ENCODE measurements at regions not wholly inside any gene's neighbourhood (a gene's known extent, or its start where the extent isn't known, plus 50 kb on each side); places are given as distances from the start of the nearest gene placed in this dataset.

- Histone ChIP-seq H3K4me1 (no peaks in the 10 kb centered on the region), H3K36me3 (no peaks in the 10 kb centered on the region), H3K9me3 (no peaks in the 10 kb centered on the region), H3K4me3 (no peak overlapping the region), H3K27me3 (no peaks in the 10 kb centered on the region), H3K27ac (no peak overlapping the region)
- no peak for DNase-seq
- TF ChIP-seq POLR2A (IDR thresholded peaks at IDR 0.05) (no peak), POLR2AphosphoS5 (IDR thresholded peaks at IDR 0.05) (no peak), EP300 (IDR thresholded peaks at IDR 0.05) (no peak), CTCF (IDR thresholded peaks at IDR 0.05) (no peak)
- intact Hi-C loops (cut with DNase I) = no loop called here
- WGBS, 2 donors = 79 to 82% methylated on average over 13 of the region's 13 CpGs
These were observed 68.4 kb downstream of the GGTLC2 start for GRCh38 chr22:22712666-22713365.

DNA sequence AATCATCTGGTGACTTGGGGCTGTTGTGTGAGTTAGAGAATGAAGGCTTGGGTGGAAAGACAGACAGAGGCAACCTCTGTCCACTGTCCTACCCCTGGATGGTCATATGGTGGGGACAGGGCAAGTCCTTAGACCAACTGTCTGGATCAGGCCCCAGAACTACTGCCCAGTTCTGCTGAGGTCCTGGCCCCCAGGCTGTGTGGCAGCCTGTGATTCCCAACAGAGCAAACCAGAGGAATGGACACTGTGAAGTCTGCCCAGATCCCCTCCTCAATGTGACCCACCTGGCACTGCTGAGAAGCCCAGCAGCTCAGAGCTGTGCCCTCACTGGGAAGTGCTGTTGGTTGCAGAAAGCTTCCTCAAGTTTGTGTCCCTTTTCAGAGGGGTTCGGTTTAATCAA is 69.0 kb downstream of the GGTLC2 start:
- no peaks in the 10 kb centered on the region for H3K27me3 ChIP-seq
- 93 to 95% methylated on average over 1 of the region's 1 CpG for WGBS, 2 donors
- intact Hi-C loops (cut with DNase I) = no loop called here
- no peak overlapping the region for H3K27ac ChIP-seq
- no peaks in the 10 kb centered on the region for H3K9me3 ChIP-seq
- H3K4me1 ChIP-seq = no peaks in the 10 kb centered on the region
- H3K36me3 ChIP-seq = no peaks in the 10 kb centered on the region
- H3K4me3 ChIP-seq = no peak overlapping the region
- DNase-seq = no peak
- TF ChIP-seq POLR2AphosphoS5 (IDR thresholded peaks at IDR 0.05) (no peak), CTCF (IDR thresholded peaks at IDR 0.05) (no peak), POLR2A (IDR thresholded peaks at IDR 0.05) (no peak), EP300 (IDR thresholded peaks at IDR 0.05) (no peak)

- no peak overlapping the region for H3K27ac ChIP-seq
- H3K4me3 ChIP-seq = no peak overlapping the region
- no peaks in the 10 kb centered on the region for H3K27me3 ChIP-seq
- no peaks in the 10 kb centered on the region for H3K36me3 ChIP-seq
- H3K9me3 ChIP-seq = no peaks in the 10 kb centered on the region
- intact Hi-C loops (cut with DNase I) = no loop called here
- TF ChIP-seq CTCF (IDR thresholded peaks at IDR 0.05) (no peak), POLR2AphosphoS5 (IDR thresholded peaks at IDR 0.05) (no peak), POLR2A (IDR thresholded peaks at IDR 0.05) (no peak), EP300 (IDR thresholded peaks at IDR 0.05) (no peak)
- 76 to 78% methylated on average over 7 of the region's 7 CpGs for WGBS, 2 donors
- no peak for DNase-seq
- H3K4me1 ChIP-seq = no peaks in the 10 kb centered on the region
These were observed 70.4 kb downstream of the GGTLC2 start for GRCh38 chr22:22714600-22715335.

DNA sequence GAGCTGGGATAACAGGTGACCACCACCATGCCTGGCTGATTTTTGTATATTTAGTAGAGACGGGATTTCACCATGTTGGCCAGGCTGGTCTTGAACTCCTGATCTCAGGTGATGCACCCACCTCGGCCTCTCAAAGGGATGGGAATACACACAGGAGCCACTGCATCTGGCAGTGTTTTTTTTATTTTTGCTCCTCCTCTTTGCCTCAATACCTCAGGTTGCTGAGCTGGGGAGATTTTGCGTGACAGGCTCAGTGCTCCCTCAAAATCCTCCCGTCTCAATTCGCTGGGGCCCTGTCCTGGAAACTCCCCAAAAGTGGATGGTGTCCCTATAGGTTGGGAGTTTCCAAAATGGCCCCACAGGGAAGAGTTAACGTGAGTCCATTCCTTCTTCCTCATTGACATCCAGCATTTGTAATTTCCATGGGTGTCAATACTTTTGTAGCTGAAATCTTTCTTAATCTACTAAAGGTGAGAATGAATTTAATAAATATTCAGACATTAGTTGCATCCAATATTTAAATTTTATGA is 71.8 kb downstream of the GGTLC2 start:
- Histone ChIP-seq H3K27me3 (no peaks in the 10 kb centered on the region), H3K9me3 (no peaks in the 10 kb centered on the region), H3K4me1 (no peaks in the 10 kb centered on the region), H3K4me3 (no peak overlapping the region), H3K36me3 (no peaks in the 10 kb centered on the region), H3K27ac (no peak overlapping the region)
- intact Hi-C loops (cut with DNase I) = no loop called here
- DNase-seq = no peak
- 90 to 91% methylated on average over 6 of the region's 6 CpGs for WGBS, 2 donors
- TF ChIP-seq CTCF (IDR thresholded peaks at IDR 0.05) = no peak
- no peak for TF ChIP-seq POLR2A (IDR thresholded peaks at IDR 0.05)
- no peak for TF ChIP-seq POLR2AphosphoS5 (IDR thresholded peaks at IDR 0.05)
- TF ChIP-seq EP300 (IDR thresholded peaks at IDR 0.05) = no peak

Data from sigmoid colon (tissue), 6 donors.